GM19035 (cell line): ENCODE measurements at regions not wholly inside any gene's neighbourhood (a gene's known extent, or its start where the extent isn't known, plus 50 kb on each side); places are given as distances from the start of the nearest gene placed in this dataset.

Experiments
- ATAC-seq: cut with Tn5 transposase; IDR thresholded peaks from one replicate; pipeline ENCODE4 v1.9.1; 2021; ENCODE audit not compliant: unreplicated experiment

- no peak for ATAC-seq
Measured at GRCh38 chr4:167652267-167652666, 418.0 kb upstream of the SPOCK3 start.

- ATAC-seq = no peak
Measured at GRCh38 chr4:167688660-167689142, 403.6 kb upstream of the ANXA10 start.

- no peak for ATAC-seq
Measured at GRCh38 chr4:167702391-167702790, 389.9 kb upstream of the ANXA10 start.

GRCh38 chr4:167711517-167711916 lies 380.8 kb upstream of the ANXA10 start:
- no peak for ATAC-seq

- no peak for ATAC-seq
Measured at GRCh38 chr4:167713756-167714155, 378.6 kb upstream of the ANXA10 start.

DNA sequence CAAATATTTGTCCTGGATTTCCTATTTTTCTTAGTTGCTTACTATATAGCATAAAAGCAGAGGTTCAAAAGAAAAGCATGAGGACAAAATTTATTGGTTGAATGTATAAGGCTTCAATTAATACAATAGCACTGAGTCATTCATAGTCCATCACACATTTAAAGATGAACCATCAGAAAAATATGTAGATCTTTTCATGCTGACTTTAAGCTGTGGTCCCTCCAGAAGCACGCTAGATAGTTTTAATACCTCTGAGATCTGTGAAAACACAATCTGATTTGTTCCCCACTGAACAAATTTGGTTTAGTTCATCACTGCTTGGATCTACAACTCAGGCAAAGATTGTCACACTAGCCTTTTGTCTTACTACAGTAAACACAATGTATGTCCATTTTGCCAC lies 377.2 kb upstream of the ANXA10 start:
- no peak for ATAC-seq

DNA sequence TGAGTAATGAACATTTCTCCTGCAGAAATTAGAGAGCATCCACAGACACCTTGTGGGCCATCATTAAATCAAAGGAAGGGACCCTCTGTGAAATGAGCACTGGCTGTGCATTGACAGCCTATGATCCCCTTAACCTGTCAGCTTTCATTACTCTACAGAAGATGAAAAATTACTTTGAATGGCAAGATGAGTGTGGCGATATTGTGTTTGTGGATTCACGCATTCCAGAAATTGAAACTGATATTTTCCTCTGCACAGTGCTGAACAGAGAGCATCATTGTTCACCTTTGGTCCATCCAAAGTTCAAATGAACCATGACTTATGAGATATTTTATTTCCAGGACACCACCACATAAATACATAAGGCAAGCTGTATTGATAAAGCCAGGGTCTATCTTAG lies 374.8 kb upstream of the ANXA10 start:
- no peak for ATAC-seq

DNA sequence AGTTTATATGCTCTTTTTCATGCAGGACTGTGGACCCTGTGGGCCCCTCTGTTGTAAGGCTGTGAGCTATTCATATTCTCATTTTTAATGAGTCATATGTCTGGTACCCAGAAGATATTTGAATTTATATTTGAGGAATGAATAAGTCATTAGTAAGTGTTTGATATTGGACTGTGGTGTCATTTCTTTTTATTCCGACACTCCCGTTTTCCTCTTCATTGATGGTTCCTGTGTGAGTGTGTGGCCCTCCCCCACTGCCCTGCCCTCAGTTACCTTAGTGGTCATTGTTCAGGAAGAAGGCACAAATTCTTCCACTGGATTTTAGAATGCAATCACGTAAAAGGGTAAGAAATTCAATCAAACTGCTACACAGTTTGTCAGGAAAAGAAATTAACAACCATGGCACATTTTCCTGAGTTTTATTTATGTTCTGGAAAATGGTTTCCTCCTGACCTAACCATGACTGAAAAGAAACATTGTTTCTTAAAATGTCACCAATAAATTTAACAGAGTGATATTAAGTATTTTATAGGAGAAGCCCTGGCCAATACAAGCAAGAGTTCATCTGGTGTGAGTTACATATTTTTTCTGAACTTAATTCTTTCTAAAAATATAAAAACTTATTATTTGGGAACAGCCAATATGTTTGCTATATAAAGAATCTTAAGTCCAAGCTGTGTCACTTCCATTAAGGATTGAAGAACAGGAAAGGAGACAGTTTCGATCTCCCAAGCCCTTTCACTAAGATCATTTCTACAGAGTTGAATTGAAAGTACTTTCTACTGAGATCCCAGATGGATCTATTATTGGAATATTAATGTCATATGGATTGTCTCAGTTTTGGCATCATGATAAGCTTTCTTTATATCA lies 370.5 kb upstream of the ANXA10 start:
- ATAC-seq = no peak

DNA sequence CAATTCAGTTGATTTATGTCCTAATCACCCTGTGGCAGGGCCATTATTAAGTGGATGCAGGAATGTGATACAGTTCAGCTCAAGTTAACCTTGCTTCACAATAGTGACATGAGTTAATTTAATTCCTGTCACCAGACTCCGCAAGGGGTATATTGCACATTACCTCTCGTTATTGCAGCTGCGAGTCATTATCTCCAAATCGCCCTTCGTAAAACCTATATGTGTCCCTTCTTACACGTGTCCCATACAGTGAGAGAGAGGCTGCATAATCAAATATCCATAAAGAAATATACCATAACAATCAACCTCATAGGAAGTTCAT lies 369.9 kb upstream of the ANXA10 start:
- no peak for ATAC-seq

- no peak for ATAC-seq
Measured at GRCh38 chr4:167724941-167725340, 367.4 kb upstream of the ANXA10 start.

- ATAC-seq = no peak
Measured at GRCh38 chr4:167730769-167731168, 361.6 kb upstream of the ANXA10 start.

DNA sequence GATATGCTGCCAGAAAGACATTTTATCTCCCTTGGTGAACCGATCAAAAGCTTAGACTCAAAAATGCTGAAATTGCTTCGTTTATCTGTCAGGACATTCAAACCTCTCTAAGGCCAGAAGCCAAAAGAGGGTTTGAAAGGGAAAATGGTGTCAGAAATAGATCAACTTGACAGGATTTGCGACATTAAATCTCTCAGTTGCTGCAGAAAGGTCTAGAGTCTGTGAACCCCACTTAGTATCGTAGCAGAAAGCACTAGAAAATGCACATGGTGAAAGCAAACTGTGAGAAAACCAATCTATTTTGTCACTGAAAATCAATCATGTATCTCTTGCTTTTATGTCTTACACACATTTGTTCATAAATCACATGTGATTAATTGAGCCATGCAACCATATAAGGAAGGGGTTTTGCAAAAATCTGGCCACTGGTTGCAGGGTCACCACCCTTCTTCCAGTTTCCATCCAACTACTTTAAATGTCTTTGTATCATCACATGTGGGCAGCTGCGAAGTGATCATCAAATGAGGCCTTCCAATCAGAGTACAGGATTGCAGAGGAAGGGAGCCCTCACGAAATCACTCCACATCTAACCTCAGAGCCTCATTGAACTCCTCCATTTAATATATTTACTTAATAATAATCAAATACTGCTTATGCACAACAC lies 347.2 kb upstream of the ANXA10 start:
- no peak for ATAC-seq

DNA sequence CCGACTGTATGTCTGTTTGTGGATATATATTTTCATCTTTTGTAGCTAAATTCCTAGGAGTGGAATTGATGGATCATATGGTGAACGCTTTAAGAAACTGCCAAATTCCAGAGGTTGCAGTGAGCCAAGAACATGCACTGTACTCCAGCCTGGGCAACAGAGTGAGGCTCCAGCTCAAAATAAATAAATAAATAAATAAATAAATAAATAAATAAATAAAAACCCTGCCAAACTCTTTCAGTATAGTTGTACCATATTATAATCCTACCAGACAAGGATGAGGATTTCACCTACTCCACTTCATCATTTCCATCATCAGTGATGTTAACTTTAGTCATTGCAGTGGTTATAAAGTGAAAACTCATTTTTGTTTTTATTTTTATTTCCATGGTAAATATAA lies 325.1 kb upstream of the ANXA10 start:
- ATAC-seq = no peak

DNA sequence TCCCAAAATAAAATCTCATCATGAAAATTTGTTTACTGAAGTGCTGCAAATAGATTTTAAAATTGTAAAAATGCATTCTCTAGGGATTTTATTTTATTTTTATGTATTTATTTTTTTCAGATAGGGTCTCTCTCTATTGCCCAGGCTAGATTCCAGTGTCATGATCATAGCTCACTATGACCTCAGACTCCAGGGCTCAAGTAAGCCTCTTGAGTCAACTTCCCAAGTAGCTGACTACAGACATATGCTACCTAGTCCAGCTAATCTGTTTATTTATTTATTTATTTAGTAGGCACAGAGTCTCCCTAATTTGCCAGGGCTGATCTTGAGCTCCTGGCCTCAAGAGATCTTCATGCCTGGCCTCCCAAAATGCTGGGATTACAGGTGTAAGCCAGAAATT lies 317.7 kb upstream of the ANXA10 start:
- no peak for ATAC-seq

- no peak for ATAC-seq
Measured at GRCh38 chr4:167775375-167775774, 317.0 kb upstream of the ANXA10 start.

- ATAC-seq = no peak
Measured at GRCh38 chr4:167779280-167779679, 313.1 kb upstream of the ANXA10 start.

GRCh38 chr4:167779864-167780263 lies 312.5 kb upstream of the ANXA10 start:
- ATAC-seq = no peak

DNA sequence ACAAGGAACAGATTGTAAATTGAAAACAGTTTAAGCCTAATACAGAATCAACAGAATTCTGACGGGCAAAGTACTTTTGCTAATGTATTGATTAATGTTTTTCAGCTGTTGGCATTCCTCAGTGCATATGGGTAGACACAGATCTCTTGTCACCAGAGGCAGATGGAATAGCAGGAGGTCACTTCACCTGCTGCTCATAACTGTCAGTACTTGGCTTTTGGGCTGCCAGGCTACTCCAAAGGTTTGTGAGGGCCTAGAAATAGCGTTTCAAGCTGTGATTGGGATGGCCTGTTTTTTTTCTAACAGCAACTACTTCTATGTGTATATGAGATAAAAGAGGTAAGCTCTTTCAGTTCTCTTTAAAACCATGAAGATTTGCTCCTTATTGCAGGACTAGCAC lies 307.5 kb upstream of the ANXA10 start:
- ATAC-seq = no peak

GRCh38 chr4:167785523-167785922 lies 306.8 kb upstream of the ANXA10 start:
- ATAC-seq = no peak

- ATAC-seq = no peak
Measured at GRCh38 chr4:167786504-167786903, 305.8 kb upstream of the ANXA10 start.

DNA sequence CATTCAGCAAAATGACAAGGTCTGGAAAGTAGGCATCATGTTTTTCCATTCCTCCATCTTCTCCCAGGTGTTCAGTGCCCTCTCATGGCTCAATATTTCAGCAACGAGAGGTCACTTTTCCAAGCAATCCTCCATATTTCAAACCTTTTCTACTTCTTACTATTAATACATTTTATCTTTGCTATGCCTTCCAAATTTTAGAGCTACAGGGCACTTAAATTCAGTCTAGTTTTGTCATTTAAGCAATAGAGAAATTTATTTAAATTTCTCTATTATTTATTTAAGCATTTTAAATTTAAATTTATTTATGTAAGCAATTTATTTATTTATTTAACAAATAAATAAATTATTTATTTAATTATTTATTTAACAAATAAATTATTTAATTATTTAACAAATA lies 305.1 kb upstream of the ANXA10 start:
- ATAC-seq = no peak

GRCh38 chr4:167802463-167803212 lies 289.7 kb upstream of the ANXA10 start:
- ATAC-seq = no peak
